Prostate gland (tissue), 2 donors: ENCODE measurements at regions not wholly inside any gene's neighbourhood (a gene's known extent, or its start where the extent isn't known, plus 50 kb on each side); places are given as distances from the start of the nearest gene placed in this dataset.

Experiments
- DNase-seq: peaks from one replicate; pipeline ENCODE4 v3.0.0-alpha.2; 2019; ENCODE audit warnings: low spot score
- H3K27ac ChIP-seq, 2 donors: fragments of 200-600 bp; sonication (generic); 2 replicates each; pipeline ENCODE4 v1.5.1; 2017 to 2019
- H3K27me3 ChIP-seq: fragments of 200-600 bp; sonication (generic); replicated peaks from 2 replicates; pipeline ENCODE4 v1.5.1; 2019; ENCODE audit not compliant: insufficient read depth
- H3K36me3 ChIP-seq, 2 donors: fragments of 200-600 bp; sonication (generic); 1 replicate in 1 of 2; 2 replicates in 1 of 2; pipeline versions ENCODE4 v1.5.1 to v1.8.1; 2017 to 2019
- H3K4me1 ChIP-seq: fragments of 200-600 bp; sonication (generic); replicated peaks from 2 replicates; pipeline ENCODE4 v1.5.1; 2019
- H3K4me3 ChIP-seq, 2 donors: fragments of 200-600 bp; sonication (generic); 2 replicates each; pipeline ENCODE4 v1.5.1; 2017 to 2019
- H3K9me3 ChIP-seq: fragments of 200-600 bp; sonication (generic); 2 replicates; pipeline ENCODE4 v1.5.1; 2017
- CTCF ChIP-seq, 4 experiments: fragments of 200-600 bp in 2 of 4; fragments of 450-650 bp in 2 of 4; sonication (generic) in 2 of 4; IDR thresholded peaks; 1 replicate in 3 of 4; 2 replicates in 1 of 4; pipeline ENCODE4 v1.5.1; 2016 to 2019; ENCODE audit warnings: antibody characterized with exemption in 4 of 4, mild to moderate bottlenecking in 2 of 4, moderate library complexity in 2 of 4
- POLR2A ChIP-seq: fragments of 450-650 bp; IDR thresholded peaks from one replicate; pipeline ENCODE4 v1.6.1; 2016; ENCODE audit warnings: antibody characterized with exemption, mild to moderate bottlenecking
- POLR2AphosphoS5 ChIP-seq: sonication (generic); formaldehyde crosslinking; IDR thresholded peaks from one replicate; pipeline ENCODE4 v1.6.1; 2017; ENCODE audit warnings: antibody characterized with exemption
- WGBS: methylation state at CpG from one replicate; pipeline ENCODE4 v1.1.5; 2018; 5-methylcytosine and 5-hydroxymethylcytosine counted together
- intact Hi-C: fragments of 100-400 bp; cut with DNase I; formaldehyde crosslinking; loops from one replicate; pipeline ENCODE4 v1.14.2; 2022

GRCh38 chr6:114431641-114432040, 88.8 kb upstream of the HS3ST5 start:
- H3K4me1 ChIP-seq: no peaks in the 10 kb centered on the region

GRCh38 chr6:114430534-114431124, 87.8 kb upstream of the HS3ST5 start:
- Histone ChIP-seq H3K27me3 (no peaks in the 10 kb centered on the region), H3K4me1 (no peaks in the 10 kb centered on the region), H3K9me3 (no peaks in the 10 kb centered on the region), H3K27ac (no peak overlapping the region), H3K36me3 (no peaks in the 10 kb centered on the region), H3K4me3 (no peak overlapping the region)
- intact Hi-C loops: no loop called here
- WGBS: 33% methylated on average over 4 of the region's 4 CpGs
- no peak for DNase-seq
- no peak for TF ChIP-seq CTCF (IDR thresholded peaks at IDR 0.05)
- no peak for TF ChIP-seq POLR2AphosphoS5
- TF ChIP-seq POLR2A: no peak

More at GRCh38 chr6:114431641-114432040, 88.8 kb upstream of the HS3ST5 start:
- WGBS: 90% methylated on average over 1 of the region's 1 CpG
- no peaks in the 10 kb centered on the region for H3K9me3 ChIP-seq
- no peak overlapping the region for H3K4me3 ChIP-seq
- H3K27ac ChIP-seq: no peak overlapping the region
- TF ChIP-seq CTCF (IDR thresholded peaks at IDR 0.05) (no peak), POLR2A (no peak), POLR2AphosphoS5 (no peak)
- intact Hi-C loops: no loop called here
- DNase-seq: no peak
- no peaks in the 10 kb centered on the region for H3K36me3 ChIP-seq
- H3K27me3 ChIP-seq: no peaks in the 10 kb centered on the region

GRCh38 chr6:114428341-114428740, 85.5 kb upstream of the HS3ST5 start:
- WGBS: 61% methylated on average over 2 of the region's 2 CpGs
- intact Hi-C loops: no loop called here
- Histone ChIP-seq H3K4me1 (no peaks in the 10 kb centered on the region), H3K4me3 (no peak overlapping the region), H3K27ac (no peak overlapping the region), H3K9me3 (no peaks in the 10 kb centered on the region), H3K27me3 (no peaks in the 10 kb centered on the region), H3K36me3 (no peaks in the 10 kb centered on the region)
- no peak for DNase-seq
- TF ChIP-seq POLR2A: no peak
- TF ChIP-seq POLR2AphosphoS5: no peak
- TF ChIP-seq CTCF (IDR thresholded peaks at IDR 0.05): no peak

- H3K27me3 ChIP-seq: no peaks in the 10 kb centered on the region
- intact Hi-C loops: no loop called here
- H3K4me1 ChIP-seq: no peaks in the 10 kb centered on the region
- no peak overlapping the region for H3K4me3 ChIP-seq
- TF ChIP-seq POLR2A (no peak), POLR2AphosphoS5 (no peak), CTCF (IDR thresholded peaks at IDR 0.05) (no peak)
- H3K27ac ChIP-seq: no peak overlapping the region
- no peak for DNase-seq
- no peaks in the 10 kb centered on the region for H3K36me3 ChIP-seq
- H3K9me3 ChIP-seq: no peaks in the 10 kb centered on the region
These were observed 78.4 kb upstream of the HS3ST5 start for GRCh38 chr6:114421199-114421598.

- H3K4me3 ChIP-seq: no peak overlapping the region
- H3K9me3 ChIP-seq: no peaks in the 10 kb centered on the region
- intact Hi-C loops: no loop called here
- H3K27ac ChIP-seq: no peak overlapping the region
- no peaks in the 10 kb centered on the region for H3K4me1 ChIP-seq
- no peak for DNase-seq
- no peak for TF ChIP-seq POLR2A
- TF ChIP-seq POLR2AphosphoS5: no peak
- no peak for TF ChIP-seq CTCF (IDR thresholded peaks at IDR 0.05)
- WGBS: 52% methylated on average over 2 of the region's 2 CpGs
- H3K27me3 ChIP-seq: no peaks in the 10 kb centered on the region
- no peaks in the 10 kb centered on the region for H3K36me3 ChIP-seq
These were observed 76.4 kb upstream of the HS3ST5 start for GRCh38 chr6:114419175-114419574.
